Small intestine (tissue), 7 donors: ENCODE measurements at regions not wholly inside any gene's neighbourhood (a gene's known extent, or its start where the extent isn't known, plus 50 kb on each side); places are given as distances from the start of the nearest gene placed in this dataset.

Source experiments
- DNase-seq, 2 donors: peaks; one replicate each; pipeline versions ENCODE4 v3.0.0 to v3.0.0-alpha.2; 2013
- FAIRE-seq: peaks from 2 replicates; lab custom pipeline; 2012; peaks lifted over from hg19 to GRCh38; lab: Jason Lieb, UNC
- H3K27ac ChIP-seq, 3 donors: one replicate each; pipeline ENCODE4 v1.5.1; 2013; ENCODE audit warnings: low read length in 2 of 3, mild to moderate bottlenecking in 2 of 3, control low read depth in 1 of 3, inconsistent platforms in 1 of 3, low read depth in 1 of 3, moderate library complexity in 1 of 3
- H3K27me3 ChIP-seq, 3 donors: one replicate each; pipeline ENCODE4 v1.6.1; 2013; ENCODE audit warnings: low read length in 3 of 3, inconsistent platforms in 1 of 3; ENCODE audit not compliant: control insufficient read depth in 3 of 3, insufficient read depth in 3 of 3
- H3K36me3 ChIP-seq, 3 donors: one replicate each; pipeline ENCODE4 v1.6.1; 2013; ENCODE audit warnings: low read length in 3 of 3, inconsistent platforms in 1 of 3, low read depth in 1 of 3, mild to moderate bottlenecking in 1 of 3, moderate library complexity in 1 of 3; ENCODE audit not compliant: control insufficient read depth in 3 of 3, insufficient read depth in 2 of 3
- H3K4me1 ChIP-seq, 3 donors: one replicate each; pipeline ENCODE4 v1.6.1; 2013; ENCODE audit warnings: low read length in 2 of 3, inconsistent platforms in 1 of 3, low read depth in 1 of 3, mild to moderate bottlenecking in 1 of 3, moderate library complexity in 1 of 3; ENCODE audit not compliant: control insufficient read depth in 3 of 3, insufficient read depth in 2 of 3
- H3K4me3 ChIP-seq, 3 donors: one replicate each; pipeline ENCODE4 v1.5.1; 2013; ENCODE audit warnings: low read length in 3 of 3, control low read depth in 1 of 3, inconsistent platforms in 1 of 3, low read depth in 1 of 3, mild to moderate bottlenecking in 1 of 3, moderate library complexity in 1 of 3
- H3K9me3 ChIP-seq, 2 donors: one replicate each; pipeline ENCODE4 v1.6.1; 2013; ENCODE audit warnings: low read depth in 1 of 2, low read length in 1 of 2; ENCODE audit not compliant: control insufficient read depth in 2 of 2, insufficient read depth in 1 of 2
- WGBS, 3 donors: extraction: QIAGEN DNeasy Blood & Tissue Kit; methylation state at CpG; one replicate each; pipeline ENCODE4 v1.1.7; 2013; 5-methylcytosine and 5-hydroxymethylcytosine counted together
- donor health status: healthy with polysubstance abuse.
- donor health status: control.
- donor health status: control.
- donor health status: Bipolar disorder and iron deficiency.
- donor health status: healthy.

- H3K36me3 ChIP-seq = no peaks in the 10 kb centered on the region
- FAIRE-seq = no peak
- DNase-seq = peak; percentile 52 to 76
- H3K27me3 ChIP-seq = peaks cover 0 to 2% (median 0%) of the 10 kb centered on the region in 3 donors
- no peaks in the 10 kb centered on the region for H3K4me1 ChIP-seq
- 50 to 60% (median 52%) methylated on average over 1 of the region's 1 CpG for WGBS, 3 donors
- no peaks in the 10 kb centered on the region for H3K9me3 ChIP-seq
- no peak overlapping the region for H3K27ac ChIP-seq
- H3K4me3 ChIP-seq = no peak overlapping the region
These were observed 66.9 kb upstream of the LRIF1 start for GRCh38 chr1:111030590-111030989.

- Histone ChIP-seq H3K27me3 (peaks cover 0 to 2% (median 0%) of the 10 kb centered on the region in 3 donors), H3K4me1 (no peaks in the 10 kb centered on the region), H3K9me3 (no peaks in the 10 kb centered on the region), H3K27ac (no peak overlapping the region), H3K4me3 (no peak overlapping the region), H3K36me3 (no peaks in the 10 kb centered on the region)
- 41 to 58% (median 49%) methylated on average over 4 of the region's 4 CpGs for WGBS, 3 donors
- FAIRE-seq (no peak), DNase-seq (no peak)
These were observed 61.4 kb upstream of the LRIF1 start for GRCh38 chr1:111025109-111025508.

GRCh38 chr1:111015222-111015621 lies 51.5 kb upstream of the LRIF1 start:
- Histone ChIP-seq H3K36me3 (no peaks in the 10 kb centered on the region), H3K4me1 (no peaks in the 10 kb centered on the region), H3K4me3 (no peak overlapping the region), H3K9me3 (no peaks in the 10 kb centered on the region), H3K27ac (no peak overlapping the region), H3K27me3 (no peaks in the 10 kb centered on the region)
- whole genome bisulfite sequencing, 3 donors = 56 to 58% (median 57%) methylated on average over 3 of the region's 3 CpGs
- DNase-seq (no peak), FAIRE-seq (no peak)
